Neural progenitor cell (in vitro differentiated cells): ENCODE measurements at regions not wholly inside any gene's neighbourhood (a gene's known extent, or its start where the extent isn't known, plus 50 kb on each side); places are given as distances from the start of the nearest gene placed in this dataset.
A peak's percentile ranks its signal among the peaks of the same experiment; 100 is the strongest.
"Not testable (repeated sequence)": the region's sequence is repeated elsewhere in the genome, so short reads cannot be mapped to it uniquely, and the experiment has no call there.

Experiments used
- DNase-seq: peaks from one replicate; pipeline ENCODE4 v3.0.0-alpha.2; 2016; ENCODE audit warnings: low spot score
- H2AFZ ChIP-seq: fragments of 200-600 bp; sonication (generic); replicated peaks from 2 replicates; pipeline ENCODE4 v1.6.1; 2016; ENCODE audit warnings: antibody characterized with exemption
- H3F3A ChIP-seq: fragments of 200-600 bp; sonication (generic); 2 replicates; pipeline ENCODE4 v1.6.1; 2016; ENCODE audit warnings: antibody characterized with exemption, low read depth
- H3K27ac ChIP-seq: fragments of 200-600 bp; sonication (generic); 2 replicates; pipeline ENCODE4 v1.5.1; 2016; ENCODE audit warnings: mild to moderate bottlenecking
- H3K27me3 ChIP-seq: fragments of 200-600 bp; sonication (generic); 2 replicates; pipeline ENCODE4 v1.6.1; 2016; ENCODE audit warnings: mild to moderate bottlenecking, moderate library complexity
- H3K36me3 ChIP-seq: fragments of 200-600 bp; sonication (generic); 2 replicates; pipeline ENCODE4 v1.5.1; 2016
- H3K4me1 ChIP-seq: fragments of 200-600 bp; sonication (generic); 2 replicates; pipeline ENCODE4 v1.6.1; 2016; ENCODE audit warnings: mixed run types
- H3K4me2 ChIP-seq: fragments of 200-600 bp; sonication (generic); 2 replicates; pipeline ENCODE4 v1.6.1; 2016
- H3K4me3 ChIP-seq: fragments of 200-600 bp; sonication (generic); 2 replicates; pipeline ENCODE4 v1.5.1; 2016
- H3K79me2 ChIP-seq: fragments of 200-600 bp; sonication (generic); 2 replicates; pipeline ENCODE4 v1.6.1; 2016; ENCODE audit warnings: low read depth
- H3K9ac ChIP-seq: fragments of 200-600 bp; sonication (generic); 2 replicates; pipeline ENCODE4 v1.6.1; 2016
- H3K9me3 ChIP-seq: fragments of 200-600 bp; sonication (generic); 2 replicates; pipeline ENCODE4 v1.5.1; 2016; ENCODE audit warnings: low read depth
- H4K20me1 ChIP-seq: fragments of 200-600 bp; sonication (generic); 2 replicates; pipeline ENCODE4 v1.6.1; 2016; ENCODE audit warnings: low read depth
- H3K27ac Mint-ChIP-seq: 3 replicates; pipeline ENCODE4 v1.8.0; 2021; ENCODE audit warnings: mixed read lengths
- H3K27me3 Mint-ChIP-seq: 2 replicates; pipeline ENCODE4 v1.8.0; 2022; ENCODE audit warnings: low read depth, mild to moderate bottlenecking, inconsistent platforms, moderate library complexity, mixed read lengths; ENCODE audit not compliant: insufficient read depth
- H3K36me3 Mint-ChIP-seq: 3 replicates; pipeline ENCODE4 v1.8.0; 2021; ENCODE audit warnings: mixed read lengths
- H3K4me1 Mint-ChIP-seq: 3 replicates; pipeline ENCODE4 v1.8.0; 2021; ENCODE audit warnings: mixed read lengths
- H3K4me3 Mint-ChIP-seq: 3 replicates; pipeline ENCODE4 v1.8.0; 2021; ENCODE audit warnings: mild to moderate bottlenecking, moderate library complexity, mixed read lengths
- H3K9me3 Mint-ChIP-seq: 3 replicates; pipeline ENCODE4 v1.8.0; 2020; ENCODE audit warnings: mixed read lengths
- CTCF ChIP-seq: fragments of 200-600 bp; sonication (generic); IDR thresholded peaks from 2 replicates; pipeline ENCODE4 v1.5.1; 2017; ENCODE audit warnings: antibody characterized with exemption, mild to moderate bottlenecking
- EZH2 ChIP-seq: fragments of 200-600 bp; sonication (generic); IDR thresholded peaks from 2 replicates; pipeline ENCODE4 v1.6.1; 2017; ENCODE audit warnings: antibody characterized with exemption, mild to moderate bottlenecking, moderate library complexity
- EZH2phosphoT487 ChIP-seq: fragments of 200-600 bp; sonication (generic); IDR thresholded peaks from 2 replicates; pipeline ENCODE4 v1.6.1; 2017; ENCODE audit warnings: antibody characterized with exemption

GRCh38 chr2:103402336-103402735, 640.5 kb downstream of the TMEM182 start:
- H3K4me1 ChIP-seq = peaks cover 4% of the 10 kb centered on the region
- no peaks in the 10 kb centered on the region for H3K36me3 ChIP-seq
- DNase-seq = no peak
- H4K20me1 ChIP-seq = no peaks in the 10 kb centered on the region
- peaks cover 9% of the 10 kb centered on the region for H3K27me3 Mint-ChIP-seq
- H3K4me2 ChIP-seq = no peak overlapping the region
- H3K27ac ChIP-seq = no peak overlapping the region
- H3K79me2 ChIP-seq = no peaks in the 10 kb centered on the region
- no peaks in the 10 kb centered on the region for H3K9me3 ChIP-seq
- H3K4me3 Mint-ChIP-seq = peak overlapping the region; percentile 64
- no peaks in the 10 kb centered on the region for H3K27me3 ChIP-seq
- H3K9me3 Mint-ChIP-seq = peaks cover 26% of the 10 kb centered on the region
- H3K27ac Mint-ChIP-seq = peak overlapping the region; percentile 98
- no peak overlapping the region for H3K9ac ChIP-seq
- no peak overlapping the region for H3K4me3 ChIP-seq
- H2AFZ ChIP-seq = no peak overlapping the region
- TF ChIP-seq EZH2 (no peak), EZH2phosphoT487 (no peak), CTCF (no peak)
- H3K4me1 Mint-ChIP-seq = peaks cover 38% of the 10 kb centered on the region
- H3K36me3 Mint-ChIP-seq = peaks cover 20% of the 10 kb centered on the region
- no peaks in the 10 kb centered on the region for H3F3A ChIP-seq

- Histone ChIP-seq H3F3A (no peaks in the 10 kb centered on the region), H3K79me2 (no peaks in the 10 kb centered on the region), H4K20me1 (no peaks in the 10 kb centered on the region), H3K27me3 (no peaks in the 10 kb centered on the region), H3K4me3 (no peak overlapping the region), H3K9ac (no peak overlapping the region), H3K36me3 (no peaks in the 10 kb centered on the region), H2AFZ (no peak overlapping the region), H3K27ac (no peak overlapping the region), H3K9me3 (no peaks in the 10 kb centered on the region), H3K4me1 (peaks cover 4% of the 10 kb centered on the region), H3K4me2 (no peak overlapping the region)
- peaks cover 6% of the 10 kb centered on the region for H3K27me3 Mint-ChIP-seq
- no peak for DNase-seq
- no peak overlapping the region for H3K4me3 Mint-ChIP-seq
- H3K36me3 Mint-ChIP-seq = peaks cover 15% of the 10 kb centered on the region
- H3K9me3 Mint-ChIP-seq = peaks cover 21% of the 10 kb centered on the region
- peak overlapping the region; percentile 98 for H3K27ac Mint-ChIP-seq
- TF ChIP-seq EZH2phosphoT487 (no peak), EZH2 (no peak), CTCF (no peak)
- peaks cover 38% of the 10 kb centered on the region for H3K4me1 Mint-ChIP-seq
These were observed 641.1 kb downstream of the TMEM182 start for GRCh38 chr2:103402944-103403343.

GRCh38 chr2:103403388-103403787, 641.6 kb downstream of the TMEM182 start:
- H3K4me3 Mint-ChIP-seq = not testable (repeated sequence)

GRCh38 chr2:103410221-103410620, 648.4 kb downstream of the TMEM182 start:
- Histone ChIP-seq H4K20me1 (no peaks in the 10 kb centered on the region), H3K27ac (no peak overlapping the region), H3K4me1 (no peaks in the 10 kb centered on the region), H2AFZ (no peak overlapping the region), H3K4me2 (no peak overlapping the region), H3F3A (no peaks in the 10 kb centered on the region), H3K27me3 (no peaks in the 10 kb centered on the region), H3K9me3 (no peaks in the 10 kb centered on the region), H3K4me3 (no peak overlapping the region), H3K9ac (no peak overlapping the region), H3K36me3 (no peaks in the 10 kb centered on the region), H3K79me2 (no peaks in the 10 kb centered on the region)
- no peak for DNase-seq
- TF ChIP-seq CTCF = no peak
- no peak for TF ChIP-seq EZH2
- TF ChIP-seq EZH2phosphoT487 = no peak
- Mint-ChIP-seq H3K4me1 (peaks cover 10% of the 10 kb centered on the region), H3K27ac (no peak overlapping the region), H3K9me3 (peaks cover 16% of the 10 kb centered on the region), H3K4me3 (no peak overlapping the region), H3K27me3 (peaks cover 4% of the 10 kb centered on the region), H3K36me3 (peaks cover 4% of the 10 kb centered on the region)

More at GRCh38 chr2:103403388-103403787, 641.6 kb downstream of the TMEM182 start:
- not testable (repeated sequence) for H2AFZ ChIP-seq, H3K9me3 ChIP-seq, H3K4me3 ChIP-seq, H3K79me2 ChIP-seq, H3K4me2 ChIP-seq, H3K27me3 Mint-ChIP-seq, H3K27me3 ChIP-seq, H3K4me1 ChIP-seq, H4K20me1 ChIP-seq, H3K9ac ChIP-seq, H3F3A ChIP-seq, H3K36me3 ChIP-seq, H3K27ac ChIP-seq, DNase-seq
- H3K9me3 Mint-ChIP-seq = peaks cover 16% of the 10 kb centered on the region
- peak overlapping the region; percentile 23 for H3K27ac Mint-ChIP-seq
- H3K36me3 Mint-ChIP-seq = peaks cover 11% of the 10 kb centered on the region
- H3K4me1 Mint-ChIP-seq = peaks cover 38% of the 10 kb centered on the region
